Bronchial epithelial cell (primary cell): ENCODE measurements at regions not wholly inside any gene's neighbourhood (a gene's known extent, or its start where the extent isn't known, plus 50 kb on each side); places are given as distances from the start of the nearest gene placed in this dataset.

Experiments used
- DNase-seq: peaks from one replicate; pipeline ENCODE4 v3.0.0-alpha.2; 2010; ENCODE audit warnings: low read depth
- FAIRE-seq: peaks from 2 replicates; lab custom pipeline; 2011; peaks lifted over from hg19 to GRCh38; lab: Jason Lieb, UNC
- H3K27me3 ChIP-seq: 2 replicates; pipeline ENCODE4 v1.5.1; 2011; ENCODE audit warnings: low read length; ENCODE audit not compliant: control insufficient read depth, insufficient read depth
- H3K36me3 ChIP-seq: 2 replicates; pipeline ENCODE4 v1.5.1; 2011; ENCODE audit warnings: low read length; ENCODE audit not compliant: control insufficient read depth, insufficient read depth
- H3K4me3 ChIP-seq: 2 replicates; pipeline ENCODE4 v1.5.1; 2011; ENCODE audit warnings: mild to moderate bottlenecking, low read depth, low read length, control low read depth
- TF ChIP-seq, protein P1 (sequence below): IDR thresholded peaks from 2 replicates; pipeline ENCODE4 v1.5.1; 2011; ENCODE audit warnings: mild to moderate bottlenecking, moderate library complexity, low read length, control low read depth, inconsistent platforms; ENCODE audit not compliant: insufficient read depth, severe bottlenecking

DNA sequence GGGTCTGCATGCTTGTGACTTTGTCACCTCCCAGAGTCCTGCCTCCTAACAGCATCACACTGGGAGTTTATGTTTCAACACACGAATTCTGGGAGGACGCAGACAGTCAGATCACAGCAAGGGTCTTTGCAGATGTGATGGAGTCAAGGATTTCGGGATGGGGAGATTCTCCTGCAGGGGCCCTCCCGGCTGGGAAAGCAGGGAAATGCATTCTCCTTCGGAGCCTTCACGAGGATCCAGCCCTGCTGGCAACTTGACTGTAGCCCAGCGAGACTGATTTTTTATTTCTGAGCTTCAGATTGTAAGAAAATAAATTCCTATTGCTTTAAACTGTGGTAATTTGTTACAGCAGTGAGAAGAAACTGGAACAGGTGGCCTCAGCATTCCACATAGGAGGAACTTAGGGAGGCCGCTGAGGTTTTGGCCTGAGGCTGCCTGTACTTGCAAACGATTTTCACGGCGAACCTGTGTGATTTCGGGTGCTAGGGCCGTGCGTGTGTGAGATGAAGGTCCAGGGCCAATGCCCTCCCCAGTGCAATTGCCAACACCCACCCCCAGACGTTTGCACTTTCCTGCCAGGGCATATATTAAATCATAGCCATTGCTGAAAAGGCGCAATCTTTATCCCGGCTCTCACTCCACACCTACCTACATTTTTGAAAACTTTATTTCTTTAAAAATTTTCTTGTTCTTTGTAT lies 79.8 kb downstream of the ASB1 start:
- no peak for FAIRE-seq
- Histone ChIP-seq H3K36me3 (no peaks in the 10 kb centered on the region), H3K4me3 (no peak overlapping the region), H3K27me3 (peaks cover 1% of the 10 kb centered on the region)
- TF ChIP-seq, protein P1, sequence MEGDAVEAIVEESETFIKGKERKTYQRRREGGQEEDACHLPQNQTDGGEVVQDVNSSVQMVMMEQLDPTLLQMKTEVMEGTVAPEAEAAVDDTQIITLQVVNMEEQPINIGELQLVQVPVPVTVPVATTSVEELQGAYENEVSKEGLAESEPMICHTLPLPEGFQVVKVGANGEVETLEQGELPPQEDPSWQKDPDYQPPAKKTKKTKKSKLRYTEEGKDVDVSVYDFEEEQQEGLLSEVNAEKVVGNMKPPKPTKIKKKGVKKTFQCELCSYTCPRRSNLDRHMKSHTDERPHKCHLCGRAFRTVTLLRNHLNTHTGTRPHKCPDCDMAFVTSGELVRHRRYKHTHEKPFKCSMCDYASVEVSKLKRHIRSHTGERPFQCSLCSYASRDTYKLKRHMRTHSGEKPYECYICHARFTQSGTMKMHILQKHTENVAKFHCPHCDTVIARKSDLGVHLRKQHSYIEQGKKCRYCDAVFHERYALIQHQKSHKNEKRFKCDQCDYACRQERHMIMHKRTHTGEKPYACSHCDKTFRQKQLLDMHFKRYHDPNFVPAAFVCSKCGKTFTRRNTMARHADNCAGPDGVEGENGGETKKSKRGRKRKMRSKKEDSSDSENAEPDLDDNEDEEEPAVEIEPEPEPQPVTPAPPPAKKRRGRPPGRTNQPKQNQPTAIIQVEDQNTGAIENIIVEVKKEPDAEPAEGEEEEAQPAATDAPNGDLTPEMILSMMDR = no peak
- DNase-seq = no peak

DNA sequence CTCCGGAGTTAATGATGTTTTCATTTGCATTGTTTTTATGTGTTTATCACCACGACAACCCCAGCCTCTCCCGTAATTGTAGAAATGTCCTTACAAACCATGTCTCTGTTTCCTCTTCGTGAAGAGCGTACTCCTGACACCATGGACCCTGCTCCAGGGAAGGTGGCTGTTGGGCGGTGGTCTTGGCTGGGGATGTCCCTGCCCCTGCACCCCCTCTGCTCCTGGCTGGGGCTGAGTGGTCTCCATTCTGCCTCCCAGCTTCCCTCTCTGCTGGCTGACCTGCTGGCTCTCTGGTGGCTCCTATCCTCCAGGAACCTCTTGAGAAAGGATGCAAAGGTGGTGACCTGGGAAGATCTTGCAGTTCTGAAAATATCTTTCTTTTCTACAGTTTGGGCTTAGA lies 81.1 kb downstream of the ASB1 start:
- Histone ChIP-seq H3K4me3 (no peak overlapping the region), H3K36me3 (no peaks in the 10 kb centered on the region), H3K27me3 (peaks cover 1% of the 10 kb centered on the region)
- no peak for FAIRE-seq
- TF ChIP-seq, protein P1 = no peak
- no peak for DNase-seq

DNA sequence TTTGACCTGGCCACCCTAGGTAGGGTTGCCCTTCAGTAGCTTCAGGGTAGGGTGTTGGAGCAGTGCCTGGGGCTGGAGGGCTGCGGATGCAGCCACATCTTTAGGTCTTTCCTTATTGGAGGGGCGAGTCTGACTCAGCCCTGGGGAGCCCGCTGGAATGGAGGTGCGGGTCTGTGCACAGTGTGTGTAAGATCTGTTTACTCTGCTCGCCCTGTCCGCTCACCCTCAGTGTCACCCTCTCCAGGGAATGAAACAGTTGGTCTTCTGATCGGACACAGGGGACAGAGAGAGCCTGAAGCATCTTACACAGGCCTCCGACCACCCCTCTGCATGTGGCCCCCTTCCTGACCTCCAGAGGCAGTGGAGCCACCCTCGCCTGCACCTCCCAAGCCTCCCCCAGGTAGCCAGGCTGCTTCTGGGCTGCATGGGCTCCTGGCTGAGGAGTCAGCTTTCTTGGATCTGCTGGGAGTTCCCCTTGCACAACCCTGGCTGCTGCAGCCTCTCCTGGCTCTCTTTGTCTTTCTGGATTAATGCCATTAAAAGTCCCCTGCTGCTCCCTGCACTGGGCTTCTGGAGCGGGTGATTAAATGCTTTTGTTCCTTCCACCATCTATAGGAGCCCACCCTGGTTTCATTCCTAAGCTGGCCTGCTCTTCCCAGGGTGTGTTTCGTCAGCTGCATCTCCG lies 82.6 kb downstream of the ASB1 start:
- no peaks in the 10 kb centered on the region for H3K36me3 ChIP-seq
- peak; percentile 64 for FAIRE-seq
- no peak overlapping the region for H3K4me3 ChIP-seq
- H3K27me3 ChIP-seq = peaks cover 1% of the 10 kb centered on the region
- TF ChIP-seq, protein P1 = no peak
- DNase-seq = no peak

DNA sequence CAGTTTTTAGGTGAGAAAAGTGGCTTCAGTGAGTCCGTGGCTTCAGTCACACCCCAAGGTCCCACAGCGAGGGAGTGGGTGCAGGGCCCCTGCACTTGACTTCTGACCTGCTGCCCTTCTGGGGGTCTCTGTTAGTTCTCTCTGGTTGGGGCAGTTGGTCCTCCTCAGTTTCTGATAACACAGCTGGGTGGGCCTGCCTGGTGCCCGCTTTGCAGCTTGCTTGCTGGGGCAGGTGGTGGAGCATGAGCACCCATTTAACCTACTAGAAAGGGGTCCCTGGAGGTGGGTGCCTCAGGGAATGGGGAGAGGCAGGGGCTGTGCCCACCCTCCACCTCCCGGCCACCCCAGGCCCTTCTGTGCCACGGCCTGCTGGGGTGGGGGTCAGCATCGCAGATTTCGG lies 83.2 kb downstream of the ASB1 start:
- TF ChIP-seq, protein P1 = no peak
- no peaks in the 10 kb centered on the region for H3K36me3 ChIP-seq
- FAIRE-seq (no peak), DNase-seq (no peak)
- peaks cover 1% of the 10 kb centered on the region for H3K27me3 ChIP-seq
- no peak overlapping the region for H3K4me3 ChIP-seq

DNA sequence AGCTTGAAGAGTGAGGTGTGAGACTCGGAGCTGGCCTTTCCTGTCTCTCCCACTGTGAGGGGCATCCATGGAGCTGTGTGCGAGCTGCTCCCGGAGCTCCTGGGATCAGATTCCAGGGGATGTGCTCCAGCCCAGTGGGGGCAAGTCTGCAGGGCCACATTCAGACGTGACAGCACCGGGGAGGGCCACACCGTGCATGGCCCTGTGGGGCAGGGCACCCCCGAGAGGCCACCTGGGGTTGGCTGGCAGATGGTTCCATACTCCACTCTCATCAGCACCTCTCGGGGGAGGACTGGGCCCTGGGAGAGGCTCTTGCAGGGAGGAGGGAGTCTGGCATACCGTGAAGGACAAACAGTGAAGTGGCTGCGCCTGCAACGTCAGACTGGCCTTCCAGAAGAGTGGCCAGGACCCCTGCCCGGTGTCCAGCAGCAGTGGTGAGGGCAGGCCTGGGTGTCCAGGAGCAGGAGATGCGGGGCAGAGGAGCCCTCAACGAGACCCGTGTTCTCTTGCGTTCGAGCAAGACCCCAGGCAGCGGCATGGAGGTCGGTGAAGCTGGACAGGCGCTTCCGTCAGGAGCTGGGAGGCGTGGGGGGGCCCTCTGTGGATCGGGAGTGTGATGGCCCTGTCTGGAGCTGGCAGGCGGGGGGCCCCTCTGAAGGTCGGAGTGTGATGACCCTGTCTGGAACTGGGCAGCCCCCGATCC lies 84.3 kb downstream of the ASB1 start:
- H3K4me3 ChIP-seq = no peak overlapping the region
- TF ChIP-seq, protein P1 = no peak
- H3K36me3 ChIP-seq = no peaks in the 10 kb centered on the region
- FAIRE-seq (no peak), DNase-seq (no peak)
- H3K27me3 ChIP-seq = peaks cover 1% of the 10 kb centered on the region
